Astrocyte (in vitro differentiated cells and primary cell): ENCODE measurements at regions not wholly inside any gene's neighbourhood (a gene's known extent, or its start where the extent isn't known, plus 50 kb on each side); places are given as distances from the start of the nearest gene placed in this dataset.

Experiments
- CTCF ChIP-seq: IDR thresholded peaks from 2 replicates; pipeline ENCODE4 v1.5.1; 2011; ENCODE audit warnings: low read depth, mild to moderate bottlenecking, inconsistent platforms, low read length, moderate library complexity; ENCODE audit not compliant: insufficient read depth
- EZH2 ChIP-seq: IDR thresholded peaks from 2 replicates; pipeline ENCODE4 v1.6.1; 2012; ENCODE audit warnings: mild to moderate bottlenecking, low read length, inconsistent platforms; ENCODE audit not compliant: insufficient read depth

DNA sequence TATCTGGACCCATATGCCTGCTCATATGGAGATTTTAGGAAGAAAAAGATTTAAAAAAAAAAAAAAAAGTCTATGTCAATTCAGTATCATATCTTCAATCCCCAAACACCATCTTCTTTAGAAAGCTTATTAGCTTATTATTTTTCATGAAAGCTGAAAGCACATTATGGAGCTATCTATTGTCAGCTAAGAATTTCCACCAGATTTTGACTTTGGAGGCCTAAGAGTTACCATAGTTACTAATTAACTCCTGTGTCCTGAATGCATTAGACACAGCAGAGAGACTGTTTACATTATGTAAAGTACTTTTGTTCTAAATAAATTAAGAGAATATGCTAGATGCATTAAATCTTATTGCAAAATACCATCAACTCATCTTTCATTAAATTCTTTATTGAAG, 255.5 kb upstream of the NRSN1 start:
- TF ChIP-seq EZH2, result no peak
- no peak for TF ChIP-seq CTCF
